ENCODE measurements at regions not wholly inside any gene's neighbourhood (a gene's known extent, or its start where the extent isn't known, plus 50 kb on each side); places are given as distances from the start of the nearest gene placed in this dataset.

DNA sequence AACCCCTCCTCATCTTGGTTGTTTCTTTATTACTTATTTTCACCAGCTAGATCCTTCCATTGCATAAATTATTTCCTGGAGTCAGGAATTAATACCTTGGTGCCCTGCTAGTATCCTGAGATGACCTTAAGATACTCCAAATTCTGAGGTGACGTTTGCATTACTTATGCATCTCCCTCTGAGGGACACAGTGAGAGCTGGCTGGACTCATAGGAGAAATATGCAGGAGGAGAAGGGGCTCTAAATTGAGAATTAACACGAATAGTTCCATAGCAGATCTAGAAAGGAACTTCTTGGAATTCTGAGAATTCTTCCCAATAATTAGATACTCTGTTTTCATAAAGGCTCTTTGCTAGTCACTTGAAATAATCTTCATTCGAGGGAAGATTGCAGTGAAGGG is 310.6 kb upstream of the ZEB2 start:
- Histone ChIP-seq H3K27ac (no peak overlapping the region), H3K4me3 (ENCODE audit: low read depth, low read length) (no peak overlapping the region), H3K27me3 (ENCODE audit: insufficient read depth, low read depth, severe bottlenecking) (no peaks in the 10 kb centered on the region), H3K36me3 (no peaks in the 10 kb centered on the region), H3K9me3 (ENCODE audit: severe bottlenecking) (no peaks in the 10 kb centered on the region)
- TF ChIP-seq, protein P1, sequence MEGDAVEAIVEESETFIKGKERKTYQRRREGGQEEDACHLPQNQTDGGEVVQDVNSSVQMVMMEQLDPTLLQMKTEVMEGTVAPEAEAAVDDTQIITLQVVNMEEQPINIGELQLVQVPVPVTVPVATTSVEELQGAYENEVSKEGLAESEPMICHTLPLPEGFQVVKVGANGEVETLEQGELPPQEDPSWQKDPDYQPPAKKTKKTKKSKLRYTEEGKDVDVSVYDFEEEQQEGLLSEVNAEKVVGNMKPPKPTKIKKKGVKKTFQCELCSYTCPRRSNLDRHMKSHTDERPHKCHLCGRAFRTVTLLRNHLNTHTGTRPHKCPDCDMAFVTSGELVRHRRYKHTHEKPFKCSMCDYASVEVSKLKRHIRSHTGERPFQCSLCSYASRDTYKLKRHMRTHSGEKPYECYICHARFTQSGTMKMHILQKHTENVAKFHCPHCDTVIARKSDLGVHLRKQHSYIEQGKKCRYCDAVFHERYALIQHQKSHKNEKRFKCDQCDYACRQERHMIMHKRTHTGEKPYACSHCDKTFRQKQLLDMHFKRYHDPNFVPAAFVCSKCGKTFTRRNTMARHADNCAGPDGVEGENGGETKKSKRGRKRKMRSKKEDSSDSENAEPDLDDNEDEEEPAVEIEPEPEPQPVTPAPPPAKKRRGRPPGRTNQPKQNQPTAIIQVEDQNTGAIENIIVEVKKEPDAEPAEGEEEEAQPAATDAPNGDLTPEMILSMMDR (IDR thresholded peaks at IDR 0.05; ENCODE audit: low read depth, low read length): no peak
- no peak for DNase-seq

GRCh38 chr2:144827404-144827803 is 307.5 kb upstream of the ZEB2 start:
- Histone ChIP-seq H3K27ac (no peak overlapping the region), H3K4me3 (ENCODE audit: low read depth, low read length) (no peak overlapping the region), H3K9me3 (ENCODE audit: severe bottlenecking) (no peaks in the 10 kb centered on the region), H3K27me3 (ENCODE audit: insufficient read depth, low read depth, severe bottlenecking) (no peaks in the 10 kb centered on the region), H3K36me3 (no peaks in the 10 kb centered on the region)
- TF ChIP-seq, protein P1 (IDR thresholded peaks at IDR 0.05; ENCODE audit: low read depth, low read length): no peak
- no peak for DNase-seq

DNA sequence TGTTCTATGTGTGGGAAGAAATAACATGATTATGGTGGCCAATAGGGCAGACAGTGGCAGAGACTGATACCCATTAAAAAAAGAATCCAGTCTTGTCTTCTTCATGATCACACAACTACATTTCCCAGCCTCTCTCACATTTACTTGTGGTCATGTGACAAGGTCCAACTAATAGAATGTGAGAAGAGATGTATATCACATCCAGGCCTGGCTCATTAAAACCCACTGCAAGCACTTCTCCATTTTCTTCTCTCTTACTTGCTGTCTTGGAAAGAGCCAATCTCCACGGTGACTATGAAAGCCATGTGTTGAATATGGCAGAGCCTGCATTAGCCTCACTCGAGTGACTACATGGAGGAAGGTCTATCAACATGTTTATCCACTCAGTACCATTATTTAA is 306.2 kb upstream of the ZEB2 start:
- Histone ChIP-seq H3K27ac (no peak overlapping the region), H3K36me3 (no peaks in the 10 kb centered on the region), H3K4me3 (ENCODE audit: low read depth, low read length) (no peak overlapping the region), H3K27me3 (ENCODE audit: insufficient read depth, low read depth, severe bottlenecking) (no peaks in the 10 kb centered on the region), H3K9me3 (ENCODE audit: severe bottlenecking) (no peaks in the 10 kb centered on the region)
- TF ChIP-seq, protein P1 (IDR thresholded peaks at IDR 0.05; ENCODE audit: low read depth, low read length): no peak
- DNase-seq: no peak

- DNase-seq: no peak
- TF ChIP-seq, protein P1 (IDR thresholded peaks at IDR 0.05; ENCODE audit: low read depth, low read length): no peak
Observed at GRCh38 chr2:144825331-144826020, 305.6 kb upstream of the ZEB2 start.

GRCh38 chr2:144824306-144825080 is 304.6 kb upstream of the ZEB2 start:
- no peak for DNase-seq
- H3K4me3 ChIP-seq (ENCODE audit: low read depth, low read length): no peak overlapping the region
- H3K27ac ChIP-seq: no peak overlapping the region
- TF ChIP-seq, protein P1 (IDR thresholded peaks at IDR 0.05; ENCODE audit: low read depth, low read length): no peak
- no peaks in the 10 kb centered on the region for H3K27me3 ChIP-seq (ENCODE audit: insufficient read depth, low read depth, severe bottlenecking)
- H3K36me3 ChIP-seq: no peaks in the 10 kb centered on the region
- no peaks in the 10 kb centered on the region for H3K9me3 ChIP-seq (ENCODE audit: severe bottlenecking)

More at GRCh38 chr2:144825331-144826020, 305.6 kb upstream of the ZEB2 start:
- H3K36me3 ChIP-seq: no peaks in the 10 kb centered on the region
- no peak overlapping the region for H3K27ac ChIP-seq
- H3K9me3 ChIP-seq (ENCODE audit: severe bottlenecking): no peaks in the 10 kb centered on the region
- H3K4me3 ChIP-seq (ENCODE audit: low read depth, low read length): no peak overlapping the region
- H3K27me3 ChIP-seq (ENCODE audit: insufficient read depth, low read depth, severe bottlenecking): no peaks in the 10 kb centered on the region

Measured in WERI-Rb-1 (cell line).